DND-41 (cell line): ENCODE measurements at regions not wholly inside any gene's neighbourhood (a gene's known extent, or its start where the extent isn't known, plus 50 kb on each side); places are given as distances from the start of the nearest gene placed in this dataset.
"Not testable (repeated sequence)": the region's sequence is repeated elsewhere in the genome, so short reads cannot be mapped to it uniquely, and the experiment has no call there.

Experiments
- ATAC-seq: fragments of 200-7000 bp; cut with Tn5 transposase; 3 replicates; pipeline ENCODE4 v1.9.1; 2021; ENCODE audit warnings: low read depth; ENCODE audit not compliant: insufficient read depth
- DNase-seq: peaks from one replicate; pipeline ENCODE4 v3.0.0-alpha.2; 2020
- H2AFZ ChIP-seq: 2 replicates; pipeline ENCODE4 v1.6.0; 2012; ENCODE audit warnings: low read depth, low read length
- H3K27ac ChIP-seq: 2 replicates; pipeline ENCODE4 v1.5.1; 2012; ENCODE audit warnings: low read length, inconsistent platforms
- H3K27me3 ChIP-seq: fragments of 200-600 bp; sonication (generic); 2 replicates; pipeline ENCODE4 v1.6.0; 2012; ENCODE audit warnings: low read length, mild to moderate bottlenecking, inconsistent platforms; ENCODE audit not compliant: insufficient read depth, poor library complexity
- H3K36me3 ChIP-seq: 2 replicates; pipeline ENCODE4 v1.5.1; 2012; ENCODE audit warnings: low read length, inconsistent platforms; ENCODE audit not compliant: insufficient read depth
- H3K4me1 ChIP-seq: 2 replicates; pipeline ENCODE4 v1.5.1; 2012; ENCODE audit warnings: mild to moderate bottlenecking, low read length; ENCODE audit not compliant: insufficient read depth
- H3K4me2 ChIP-seq: 2 replicates; pipeline ENCODE4 v1.6.0; 2012; ENCODE audit warnings: mild to moderate bottlenecking, moderate library complexity, low read length, inconsistent platforms; ENCODE audit not compliant: insufficient read depth
- H3K4me3 ChIP-seq, 2 experiments: fragments of 200-600 bp in 1 of 2; shearing (Covaris generic) in 1 of 2; 2 replicates each; pipeline ENCODE4 v1.5.1; 2012 to 2016; ENCODE audit warnings: inconsistent platforms in 2 of 2, low read length in 2 of 2, mild to moderate bottlenecking in 2 of 2, low read depth in 1 of 2, moderate library complexity in 1 of 2
- H3K79me2 ChIP-seq: 2 replicates; pipeline ENCODE4 v1.6.0; 2012; ENCODE audit warnings: low read length, inconsistent platforms; ENCODE audit not compliant: insufficient read depth
- H3K9ac ChIP-seq: 2 replicates; pipeline ENCODE4 v1.6.0; 2012; ENCODE audit warnings: low read depth, mild to moderate bottlenecking, inconsistent platforms, low read length, moderate library complexity
- H3K9me3 ChIP-seq: 2 replicates; pipeline ENCODE4 v1.5.1; 2012; ENCODE audit warnings: low read length, moderate library complexity, mild to moderate bottlenecking, inconsistent platforms; ENCODE audit not compliant: insufficient read depth, severe bottlenecking
- H4K20me1 ChIP-seq: 2 replicates; pipeline ENCODE4 v1.6.0; 2012; ENCODE audit warnings: low read length; ENCODE audit not compliant: insufficient read depth
- EZH2 ChIP-seq: IDR thresholded peaks from 3 replicates; pipeline ENCODE4 v1.6.1; 2012; ENCODE audit warnings: borderline replicate concordance, low read depth, mild to moderate bottlenecking, moderate library complexity, low read length, inconsistent platforms; ENCODE audit not compliant: severe bottlenecking
- TF ChIP-seq, protein P1 (sequence below): IDR thresholded peaks from 2 replicates; pipeline ENCODE4 v1.5.1; 2012; ENCODE audit warnings: borderline replicate concordance, low read length, moderate library complexity, mild to moderate bottlenecking; ENCODE audit not compliant: poor library complexity, severe bottlenecking; ENCODE audit errors: extremely low read depth

DNA sequence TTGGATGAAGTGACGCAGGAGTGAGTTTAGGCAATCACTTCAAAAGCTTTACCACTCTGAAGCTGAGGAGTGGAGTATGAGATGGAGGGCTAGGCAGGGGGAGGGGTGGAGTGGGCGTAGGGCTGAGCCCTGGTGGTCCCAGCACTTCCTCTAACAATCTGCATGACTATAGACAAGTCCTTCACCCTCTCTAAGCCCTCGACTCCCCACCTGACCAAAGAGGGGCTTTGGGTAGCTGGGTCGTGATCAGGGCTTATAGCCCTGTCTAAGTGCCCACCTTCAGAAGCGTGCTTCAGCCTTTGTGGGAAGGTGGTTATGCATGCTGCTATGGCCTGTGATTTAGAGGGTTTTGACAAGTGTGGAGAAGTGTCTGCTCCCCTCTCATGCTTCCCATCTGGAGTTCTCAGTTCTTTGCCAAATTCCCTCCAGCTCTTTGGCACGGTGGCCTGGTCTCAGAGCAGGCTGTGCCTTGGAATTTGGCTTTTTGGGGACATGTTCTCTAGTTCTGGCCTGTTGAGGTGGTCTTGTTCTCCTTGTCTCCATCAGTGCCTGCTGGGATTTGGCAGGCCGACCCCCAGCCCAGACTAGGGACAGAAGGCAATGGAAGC lies 53.0 kb downstream of the ACTBL2 start:
- Histone ChIP-seq H2AFZ (no peak overlapping the region), H3K4me3 (no peak overlapping the region), H3K27me3 (no peaks in the 10 kb centered on the region), H3K36me3 (no peaks in the 10 kb centered on the region), H3K4me1 (no peaks in the 10 kb centered on the region), H3K27ac (no peak overlapping the region), H3K9me3 (no peaks in the 10 kb centered on the region), H3K9ac (no peak overlapping the region), H3K79me2 (no peaks in the 10 kb centered on the region), H4K20me1 (no peaks in the 10 kb centered on the region), H3K4me2 (no peak overlapping the region)
- no peak for ATAC-seq
- TF ChIP-seq EZH2: no peak
- TF ChIP-seq, protein P1, sequence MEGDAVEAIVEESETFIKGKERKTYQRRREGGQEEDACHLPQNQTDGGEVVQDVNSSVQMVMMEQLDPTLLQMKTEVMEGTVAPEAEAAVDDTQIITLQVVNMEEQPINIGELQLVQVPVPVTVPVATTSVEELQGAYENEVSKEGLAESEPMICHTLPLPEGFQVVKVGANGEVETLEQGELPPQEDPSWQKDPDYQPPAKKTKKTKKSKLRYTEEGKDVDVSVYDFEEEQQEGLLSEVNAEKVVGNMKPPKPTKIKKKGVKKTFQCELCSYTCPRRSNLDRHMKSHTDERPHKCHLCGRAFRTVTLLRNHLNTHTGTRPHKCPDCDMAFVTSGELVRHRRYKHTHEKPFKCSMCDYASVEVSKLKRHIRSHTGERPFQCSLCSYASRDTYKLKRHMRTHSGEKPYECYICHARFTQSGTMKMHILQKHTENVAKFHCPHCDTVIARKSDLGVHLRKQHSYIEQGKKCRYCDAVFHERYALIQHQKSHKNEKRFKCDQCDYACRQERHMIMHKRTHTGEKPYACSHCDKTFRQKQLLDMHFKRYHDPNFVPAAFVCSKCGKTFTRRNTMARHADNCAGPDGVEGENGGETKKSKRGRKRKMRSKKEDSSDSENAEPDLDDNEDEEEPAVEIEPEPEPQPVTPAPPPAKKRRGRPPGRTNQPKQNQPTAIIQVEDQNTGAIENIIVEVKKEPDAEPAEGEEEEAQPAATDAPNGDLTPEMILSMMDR: no peak
- DNase-seq: no peak

GRCh38 chr5:57429021-57429420 lies 53.6 kb downstream of the ACTBL2 start:
- H2AFZ ChIP-seq, DNase-seq, H3K4me1 ChIP-seq, H3K9me3 ChIP-seq, H3K27me3 ChIP-seq, ATAC-seq, H3K9ac ChIP-seq, H3K36me3 ChIP-seq, H3K4me3 ChIP-seq, H4K20me1 ChIP-seq, H3K27ac ChIP-seq, H3K79me2 ChIP-seq, H3K4me2 ChIP-seq: not testable (repeated sequence)

GRCh38 chr5:57422993-57423392 lies 59.6 kb downstream of the ACTBL2 start:
- H3K79me2 ChIP-seq: no peaks in the 10 kb centered on the region
- H2AFZ ChIP-seq: no peak overlapping the region
- H3K9ac ChIP-seq: no peak overlapping the region
- H3K4me2 ChIP-seq: no peak overlapping the region
- no peak overlapping the region for H3K4me3 ChIP-seq
- DNase-seq (no peak), ATAC-seq (no peak)
- TF ChIP-seq, protein P1: no peak
- no peak for TF ChIP-seq EZH2
- H3K27ac ChIP-seq: no peak overlapping the region
- H4K20me1 ChIP-seq: no peaks in the 10 kb centered on the region
- no peaks in the 10 kb centered on the region for H3K4me1 ChIP-seq
- no peaks in the 10 kb centered on the region for H3K36me3 ChIP-seq
- H3K9me3 ChIP-seq: no peaks in the 10 kb centered on the region
- no peaks in the 10 kb centered on the region for H3K27me3 ChIP-seq

GRCh38 chr5:57422341-57422740 lies 60.3 kb downstream of the ACTBL2 start:
- no peak for TF ChIP-seq EZH2
- TF ChIP-seq, protein P1: no peak
- H3K36me3 ChIP-seq: no peaks in the 10 kb centered on the region

More at GRCh38 chr5:57422341-57422740, 60.3 kb downstream of the ACTBL2 start:
- H3K79me2 ChIP-seq: no peaks in the 10 kb centered on the region
- H3K4me3 ChIP-seq: no peak overlapping the region
- no peak overlapping the region for H3K4me2 ChIP-seq
- ATAC-seq (no peak), DNase-seq (no peak)
- no peak overlapping the region for H3K27ac ChIP-seq
- H3K9me3 ChIP-seq: no peaks in the 10 kb centered on the region
- H4K20me1 ChIP-seq: no peaks in the 10 kb centered on the region
- H3K4me1 ChIP-seq: no peaks in the 10 kb centered on the region
- no peak overlapping the region for H3K9ac ChIP-seq
- no peaks in the 10 kb centered on the region for H3K27me3 ChIP-seq
- no peak overlapping the region for H2AFZ ChIP-seq
